GM13976 (cell line): ENCODE measurements at regions not wholly inside any gene's neighbourhood (a gene's known extent, or its start where the extent isn't known, plus 50 kb on each side); places are given as distances from the start of the nearest gene placed in this dataset.

Experiments used
- DNase-seq: peaks from one replicate; pipeline ENCODE4 v3.0.0; 2012; ENCODE audit warnings: low spot score
- CTCF ChIP-seq: IDR thresholded peaks from 2 replicates; pipeline ENCODE4 v1.5.1; 2012; ENCODE audit warnings: borderline replicate concordance, mild to moderate bottlenecking; ENCODE audit not compliant: insufficient read depth; ENCODE audit errors: extremely low read depth, missing control alignments, control extremely low read depth
- in situ Hi-C: fragments of 300-500 bp; cut with MboI; formaldehyde crosslinking; loops from one replicate; pipeline ENCODE4 v1.12.0; 2022; ENCODE audit warnings: low sequenced_read_pairs, mixed read lengths, inconsistent platforms; ENCODE audit not compliant: unreplicated experiment

GRCh38 chr18:71673954-71674353, 870.2 kb downstream of the CBLN2 start:
- in situ Hi-C loops: no loop called here
- TF ChIP-seq CTCF: no peak
- DNase-seq: no peak

- DNase-seq: no peak
- no peak for TF ChIP-seq CTCF
- in situ Hi-C loops: no loop called here
Observed at GRCh38 chr18:71673498-71673897, 870.6 kb downstream of the CBLN2 start.

- no peak for DNase-seq
- TF ChIP-seq CTCF: no peak
- in situ Hi-C loops: no loop called here
Observed at GRCh38 chr18:71666481-71666880, 877.7 kb downstream of the CBLN2 start.

GRCh38 chr18:71665131-71665530, 879.0 kb downstream of the CBLN2 start:
- no peak for DNase-seq
- in situ Hi-C loops: no loop called here
- TF ChIP-seq CTCF: no peak

GRCh38 chr18:71643822-71644221, 900.3 kb downstream of the CBLN2 start:
- in situ Hi-C loops: no loop called here
- TF ChIP-seq CTCF: no peak
- DNase-seq: no peak

GRCh38 chr18:71630696-71631095, 913.4 kb downstream of the CBLN2 start:
- no peak for DNase-seq
- in situ Hi-C loops: no loop called here
- no peak for TF ChIP-seq CTCF

- no peak for TF ChIP-seq CTCF
- no peak for DNase-seq
- in situ Hi-C loops: no loop called here
Observed at GRCh38 chr18:71625556-71626090, 918.5 kb downstream of the CBLN2 start.
